B cell (primary cell): ENCODE measurements at regions not wholly inside any gene's neighbourhood (a gene's known extent, or its start where the extent isn't known, plus 50 kb on each side); places are given as distances from the start of the nearest gene placed in this dataset.

Source experiments
- ATAC-seq: fragments of 200-7000 bp; cut with Tn5 transposase; one replicate; pipeline ENCODE4 v1.10.0; 2021; ENCODE audit warnings: low read depth, mild to moderate bottlenecking, moderate number of reproducible peaks, moderate library complexity
- CTCF ChIA-PET: fragments of 350-600 bp; sonication (Branson Sonifier 250); formaldehyde crosslinking; loops from one replicate; lab custom pipeline; 2021; ENCODE audit warnings: antibody characterized with exemption, inconsistent platforms; lab: Charles Lee
- POLR2A ChIA-PET: fragments of 350-600 bp; sonication (Branson Sonifier 250); formaldehyde crosslinking; loops from one replicate; lab custom pipeline; 2021; ENCODE audit warnings: antibody characterized with exemption; lab: Charles Lee
- DNase-seq: peaks from one replicate; pipeline ENCODE4 v3.0.0; 2013
- H2AFZ ChIP-seq: 2 replicates; pipeline ENCODE4 v1.6.1; 2012; ENCODE audit warnings: mild to moderate bottlenecking, low read depth, low read length; ENCODE audit not compliant: insufficient read depth, poor library complexity, severe bottlenecking
- H3K27ac ChIP-seq, 2 donors: 1 replicate in 1 of 2; 2 replicates in 1 of 2; pipeline ENCODE4 v1.5.1; 2012 to 2013; ENCODE audit warnings: low read length in 2 of 2, mild to moderate bottlenecking in 2 of 2, moderate library complexity in 1 of 2
- H3K27me3 ChIP-seq, 4 experiments: fragments of 200-600 bp in 1 of 4; sonication (generic) in 1 of 4; replicated peaks in 1 of 4; 1 replicate in 2 of 4; 2 replicates in 2 of 4; pipeline versions ENCODE4 v1.6.1 to v1.7.0; 2013 to 2016; ENCODE audit warnings: low read length in 3 of 4, mild to moderate bottlenecking in 2 of 4, mixed read lengths in 1 of 4, moderate library complexity in 1 of 4; ENCODE audit not compliant: insufficient read depth in 4 of 4, control insufficient read depth in 3 of 4; ENCODE audit errors: control extremely low read depth in 1 of 4
- H3K36me3 ChIP-seq, 2 experiments: replicated peaks in 1 of 2; 1 replicate in 1 of 2; 2 replicates in 1 of 2; pipeline versions ENCODE4 v1.6.1 to v1.7.1; 2013; ENCODE audit warnings: low read length in 1 of 2; ENCODE audit not compliant: insufficient read depth in 2 of 2, control insufficient read depth in 1 of 2; ENCODE audit errors: control extremely low read depth in 1 of 2, extremely low read depth in 1 of 2
- H3K4me1 ChIP-seq, 2 donors: fragments of 200-600 bp in 1 of 2; sonication (generic) in 1 of 2; 1 replicate in 1 of 2; 2 replicates in 1 of 2; pipeline versions ENCODE4 v1.5.1 to v1.6.1; 2013 to 2017; ENCODE audit warnings: low read length in 2 of 2; ENCODE audit not compliant: control insufficient read depth in 2 of 2, insufficient read depth in 2 of 2
- H3K4me2 ChIP-seq: replicated peaks from 2 replicates; pipeline ENCODE3; 2012; ENCODE audit warnings: mild to moderate bottlenecking, low read depth, low read length; ENCODE audit not compliant: poor library complexity, severe bottlenecking
- H3K4me3 ChIP-seq, 5 experiments: fragments of 200-600 bp in 1 of 5; sonication (generic) in 1 of 5; 1 replicate in 3 of 5; 2 replicates in 2 of 5; pipeline versions ENCODE4 v1.5.1 to v1.7.0; 2011 to 2016; ENCODE audit warnings: low read length in 4 of 5, mild to moderate bottlenecking in 4 of 5, low read depth in 2 of 5, control low read depth in 1 of 5, moderate library complexity in 1 of 5; ENCODE audit not compliant: insufficient read depth in 1 of 5; ENCODE audit errors: control extremely low read depth in 1 of 5, extremely low read depth in 1 of 5
- H3K79me2 ChIP-seq: fragments of 200-600 bp; sonication (generic); one replicate; pipeline ENCODE4 v1.6.0; 2016; ENCODE audit warnings: low read length; ENCODE audit not compliant: control insufficient read depth, insufficient read depth
- H3K9ac ChIP-seq: fragments of 200-600 bp; sonication (generic); 2 replicates; pipeline ENCODE4 v1.6.1; 2017; ENCODE audit warnings: mild to moderate bottlenecking, low read length, moderate library complexity
- H3K9me3 ChIP-seq, 3 donors: one replicate each; pipeline versions ENCODE4 v1.6.1 to v1.7.1; 2013; ENCODE audit warnings: low read length in 2 of 3; ENCODE audit not compliant: control insufficient read depth in 2 of 3, insufficient read depth in 1 of 3; ENCODE audit errors: control extremely low read depth in 1 of 3
- H4K20me1 ChIP-seq: 2 replicates; pipeline ENCODE4 v1.6.0; 2012; ENCODE audit warnings: mild to moderate bottlenecking, low read length; ENCODE audit not compliant: insufficient read depth, control insufficient read depth, poor library complexity, severe bottlenecking
- H3K27ac Mint-ChIP-seq: one replicate; pipeline ENCODE4 v1.8.0; 2021; ENCODE audit warnings: mixed read lengths
- H3K27me3 Mint-ChIP-seq: one replicate; pipeline ENCODE4 v1.8.0; 2021; ENCODE audit warnings: mixed read lengths
- H3K4me1 Mint-ChIP-seq: one replicate; pipeline ENCODE4 v1.8.0; 2021; ENCODE audit warnings: mixed read lengths
- H3K4me3 Mint-ChIP-seq: one replicate; pipeline ENCODE4 v1.8.0; 2021; ENCODE audit warnings: mixed read lengths
- H3K9me3 Mint-ChIP-seq: one replicate; pipeline ENCODE4 v1.8.0; 2022; ENCODE audit warnings: mixed read lengths; ENCODE audit not compliant: insufficient read depth
- CTCF ChIP-seq: fragments of 200-600 bp; IDR thresholded peaks from one replicate; pipeline ENCODE4 v1.8.0; 2022; ENCODE audit warnings: antibody characterized with exemption, mild to moderate bottlenecking
- EZH2 ChIP-seq: IDR thresholded peaks from 2 replicates; pipeline ENCODE4 v1.6.1; 2012; ENCODE audit warnings: borderline replicate concordance, low read depth, mild to moderate bottlenecking, moderate library complexity, low read length; ENCODE audit not compliant: insufficient read depth, poor library complexity, severe bottlenecking
- WGBS: methylation state at CpG from one replicate; pipeline ENCODE4 v1.1.5; 2013; ENCODE audit warnings: missing lambda C conversion rate; ENCODE audit not compliant: insufficient coverage; 5-methylcytosine and 5-hydroxymethylcytosine counted together
- intact Hi-C: fragments of 100-400 bp; cut with micrococcal nuclease; formaldehyde crosslinking; loops from one replicate; pipeline ENCODE4 v1.10.0; 2022

GRCh38 chr1:215487466-215487865 lies 79.6 kb upstream of the KCTD3 start:
- ATAC-seq (no peak), DNase-seq (no peak)
- Mint-ChIP-seq H3K4me3 (no peak overlapping the region), H3K9me3 (no peaks in the 10 kb centered on the region), H3K27ac (no peak overlapping the region), H3K27me3 (no peaks in the 10 kb centered on the region), H3K4me1 (no peaks in the 10 kb centered on the region)
- no peaks in the 10 kb centered on the region for H3K36me3 ChIP-seq
- POLR2A ChIA-PET, result no interaction called here
- CTCF ChIA-PET, result no interaction called here
- TF ChIP-seq CTCF, result no peak
- no peak for TF ChIP-seq EZH2
- H3K4me2 ChIP-seq, result no peak overlapping the region
- H3K27me3 ChIP-seq, result no peaks in the 10 kb centered on the region
- no peak overlapping the region for H3K9ac ChIP-seq
- intact Hi-C loops, result no loop called here
- no peak overlapping the region for H3K4me3 ChIP-seq
- no peaks in the 10 kb centered on the region for H3K9me3 ChIP-seq
- WGBS, result 83% methylated on average over 1 of the region's 1 CpG
- H2AFZ ChIP-seq, result no peak overlapping the region
- H3K27ac ChIP-seq, result no peak overlapping the region
- no peaks in the 10 kb centered on the region for H3K79me2 ChIP-seq
- H3K4me1 ChIP-seq, result no peaks in the 10 kb centered on the region
- no peaks in the 10 kb centered on the region for H4K20me1 ChIP-seq

GRCh38 chr1:215488850-215489249 lies 78.3 kb upstream of the KCTD3 start:
- H3K27me3 ChIP-seq, result no peaks in the 10 kb centered on the region
- no peak overlapping the region for H3K27ac Mint-ChIP-seq
- no peaks in the 10 kb centered on the region for H3K79me2 ChIP-seq
- no peak overlapping the region for H3K4me3 ChIP-seq
- no peak for TF ChIP-seq EZH2
- TF ChIP-seq CTCF, result no peak
- H3K4me1 Mint-ChIP-seq, result no peaks in the 10 kb centered on the region
- POLR2A ChIA-PET, result no interaction called here
- no CpG with 5 or more reads among the region's 1 CpG for WGBS
- no peak overlapping the region for H3K9ac ChIP-seq
- no peak overlapping the region for H3K4me3 Mint-ChIP-seq
- DNase-seq, result no peak
- intact Hi-C loops, result no loop called here
- H3K4me1 ChIP-seq, result no peaks in the 10 kb centered on the region
- ATAC-seq, result no peak
- H3K9me3 Mint-ChIP-seq, result peaks cover 2% of the 10 kb centered on the region
- H3K36me3 ChIP-seq, result no peaks in the 10 kb centered on the region
- no peak overlapping the region for H2AFZ ChIP-seq
- CTCF ChIA-PET, result no interaction called here
- no peak overlapping the region for H3K27ac ChIP-seq
- H3K4me2 ChIP-seq, result no peak overlapping the region
- H3K27me3 Mint-ChIP-seq, result no peaks in the 10 kb centered on the region
- H3K9me3 ChIP-seq, result peaks cover 0 to 4% (median 0%) of the 10 kb centered on the region in 3 donors
- H4K20me1 ChIP-seq, result no peaks in the 10 kb centered on the region
